H9 (cell line): ENCODE measurements at regions not wholly inside any gene's neighbourhood (a gene's known extent, or its start where the extent isn't known, plus 50 kb on each side); places are given as distances from the start of the nearest gene placed in this dataset.
A peak's percentile ranks its signal among the peaks of the same experiment; 100 is the strongest.

Source experiments
- DNase-seq: peaks from one replicate; pipeline ENCODE4 v3.0.0-alpha.2; 2017
- H2AFZ ChIP-seq: one replicate; pipeline ENCODE4 v1.6.1; 2013; ENCODE audit warnings: mild to moderate bottlenecking, low read length, control low read depth, moderate library complexity
- H2AK5ac ChIP-seq: 2 replicates; pipeline ENCODE4 v1.6.1; 2013; ENCODE audit warnings: low read length, control low read depth, mixed read lengths; ENCODE audit not compliant: insufficient read length
- H2BK120ac ChIP-seq: one replicate; pipeline ENCODE4 v1.6.1; 2013; ENCODE audit warnings: low read depth, mild to moderate bottlenecking, low read length, control low read depth, inconsistent platforms; ENCODE audit not compliant: poor library complexity, severe bottlenecking
- H2BK12ac ChIP-seq: 2 replicates; pipeline ENCODE4 v1.6.1; 2013; ENCODE audit warnings: low read length, control low read depth, mixed read lengths, low read depth; ENCODE audit not compliant: insufficient read length
- H2BK15ac ChIP-seq: 2 replicates; pipeline ENCODE4 v1.6.1; 2013; ENCODE audit warnings: low read depth, low read length, control low read depth
- H2BK20ac ChIP-seq: one replicate; pipeline ENCODE4 v1.6.1; 2013; ENCODE audit warnings: low read depth, mild to moderate bottlenecking, low read length, control low read depth, inconsistent platforms; ENCODE audit not compliant: poor library complexity, severe bottlenecking
- H2BK5ac ChIP-seq: 2 replicates; pipeline ENCODE4 v1.6.1; 2013; ENCODE audit warnings: low read length, control low read depth, mixed read lengths; ENCODE audit not compliant: insufficient read length
- H3K14ac ChIP-seq: 2 replicates; pipeline ENCODE4 v1.6.1; 2013; ENCODE audit warnings: low read length, control low read depth; ENCODE audit not compliant: insufficient read depth
- H3K18ac ChIP-seq: 2 replicates; pipeline ENCODE4 v1.6.1; 2013; ENCODE audit warnings: low read depth, mild to moderate bottlenecking, mixed read lengths, low read length, control low read depth; ENCODE audit not compliant: insufficient read length
- H3K23ac ChIP-seq: 2 replicates; pipeline ENCODE4 v1.6.1; 2013; ENCODE audit warnings: low read length, control low read depth, mixed read lengths, low read depth; ENCODE audit not compliant: insufficient read length
- H3K23me2 ChIP-seq: 2 replicates; pipeline ENCODE4 v1.6.1; 2013; ENCODE audit warnings: low read depth, mild to moderate bottlenecking, mixed read lengths, low read length, control low read depth; ENCODE audit not compliant: insufficient read length, poor library complexity, severe bottlenecking
- H3K27ac ChIP-seq: 2 replicates; pipeline ENCODE4 v1.5.1; 2013; ENCODE audit warnings: low read length, control low read depth, mixed read lengths, low read depth; ENCODE audit not compliant: insufficient read length
- H3K27me3 ChIP-seq: 2 replicates; pipeline ENCODE4 v1.6.1; 2013; ENCODE audit warnings: low read length, control low read depth, inconsistent platforms; ENCODE audit not compliant: insufficient read depth
- H3K4ac ChIP-seq: 2 replicates; pipeline ENCODE4 v1.6.1; 2013; ENCODE audit warnings: low read depth, mild to moderate bottlenecking, control low read depth, inconsistent platforms, low read length, moderate library complexity
- H3K4me1 ChIP-seq: 2 replicates; pipeline ENCODE4 v1.6.1; 2013; ENCODE audit warnings: low read length, control low read depth, inconsistent platforms; ENCODE audit not compliant: insufficient read depth
- H3K4me2 ChIP-seq: 2 replicates; pipeline ENCODE4 v1.6.1; 2013; ENCODE audit warnings: low read length, control low read depth, mixed read lengths; ENCODE audit not compliant: insufficient read length, insufficient read depth
- H3K56ac ChIP-seq: 2 replicates; pipeline ENCODE4 v1.6.1; 2013; ENCODE audit warnings: low read depth, mild to moderate bottlenecking, mixed read lengths, low read length, control low read depth; ENCODE audit not compliant: insufficient read length
- H3K79me1 ChIP-seq: 2 replicates; pipeline ENCODE4 v1.6.1; 2013; ENCODE audit warnings: low read depth, mild to moderate bottlenecking, moderate library complexity, low read length, control low read depth, inconsistent platforms; ENCODE audit not compliant: insufficient read depth, poor library complexity, severe bottlenecking
- H3K79me2 ChIP-seq: 2 replicates; pipeline ENCODE4 v1.6.1; 2013; ENCODE audit warnings: low read length, control low read depth, inconsistent platforms; ENCODE audit not compliant: insufficient read depth
- H3K9ac ChIP-seq: 2 replicates; pipeline ENCODE4 v1.6.1; 2013; ENCODE audit warnings: low read length, control low read depth, mixed read lengths; ENCODE audit not compliant: insufficient read length; ENCODE audit errors: extremely low read depth
- H3K9me3 ChIP-seq: one replicate; pipeline ENCODE4 v1.6.1; 2013; ENCODE audit warnings: low read depth, low read length, inconsistent platforms; ENCODE audit not compliant: control insufficient read depth
- H3T11ph ChIP-seq: one replicate; pipeline ENCODE4 v1.6.1; 2013; ENCODE audit warnings: mild to moderate bottlenecking, low read length, control low read depth, inconsistent platforms
- H4K20me1 ChIP-seq: one replicate; pipeline ENCODE4 v1.6.1; 2013; ENCODE audit not compliant: control insufficient read depth, insufficient read length, insufficient read depth
- H4K5ac ChIP-seq: 2 replicates; pipeline ENCODE4 v1.6.1; 2013; ENCODE audit warnings: low read depth, mild to moderate bottlenecking, mixed read lengths, low read length, control low read depth; ENCODE audit not compliant: insufficient read length
- H4K8ac ChIP-seq: replicated peaks from 2 replicates; pipeline ENCODE4 v1.6.1; 2013; ENCODE audit warnings: low read length, control low read depth, mixed read lengths, low read depth; ENCODE audit not compliant: insufficient read length
- H4K91ac ChIP-seq: 2 replicates; pipeline ENCODE4 v1.6.1; 2013; ENCODE audit warnings: low read depth, mild to moderate bottlenecking, moderate library complexity, mixed read lengths, low read length, control low read depth; ENCODE audit not compliant: insufficient read length
- H3K27ac Mint-ChIP-seq, 3 experiments: 2 replicates in 2 of 3; 3 replicates in 1 of 3; pipeline ENCODE4 v1.8.0; 2020 to 2021; ENCODE audit warnings: mixed read lengths in 3 of 3, mild to moderate bottlenecking in 1 of 3, moderate library complexity in 1 of 3
- H3K27me3 Mint-ChIP-seq: 2 replicates; pipeline ENCODE4 v1.8.0; 2021; ENCODE audit warnings: low read depth, mild to moderate bottlenecking, moderate library complexity, mixed read lengths
- H3K36me3 Mint-ChIP-seq, 3 experiments: 2 replicates in 2 of 3; 3 replicates in 1 of 3; pipeline ENCODE4 v1.8.0; 2020 to 2021; ENCODE audit warnings: low read depth in 3 of 3, mixed read lengths in 3 of 3; ENCODE audit not compliant: insufficient read depth in 1 of 3
- H3K4me1 Mint-ChIP-seq, 2 experiments: 2 replicates each; pipeline ENCODE4 v1.8.0; 2020; ENCODE audit warnings: mixed read lengths in 2 of 2
- H3K4me3 Mint-ChIP-seq, 2 experiments: 2 replicates in 1 of 2; 3 replicates in 1 of 2; pipeline ENCODE4 v1.8.0; 2020 to 2021; ENCODE audit warnings: mild to moderate bottlenecking in 2 of 2, mixed read lengths in 2 of 2, moderate library complexity in 1 of 2
- H3K9me3 Mint-ChIP-seq, 2 experiments: 2 replicates in 1 of 2; 3 replicates in 1 of 2; pipeline ENCODE4 v1.8.0; 2020; ENCODE audit warnings: mild to moderate bottlenecking in 2 of 2, mixed read lengths in 2 of 2, moderate library complexity in 1 of 2
- CTCF ChIP-seq: fragments of 200-600 bp; sonication (generic); conservative IDR thresholded peaks from 3 replicates; pipeline ENCODE4 v1.8.0; 2021; ENCODE audit warnings: antibody characterized with exemption, mild to moderate bottlenecking
- WGBS: extraction: QIAGEN DNeasy Blood & Tissue Kit; methylation state at CpG from one replicate; pipeline ENCODE4 v1.1.7; 2013; ENCODE audit warnings: missing lambda C conversion rate, low lambda C conversion rate, mixed read lengths; ENCODE audit not compliant: insufficient read length; ENCODE audit errors: extremely low coverage; 5-methylcytosine and 5-hydroxymethylcytosine counted together

- Histone ChIP-seq H3K14ac (no peak overlapping the region), H2BK120ac (no peak overlapping the region), H3K56ac (no peak overlapping the region), H3K27ac (no peak overlapping the region), H3K4me1 (peaks cover 10% of the 10 kb centered on the region; the same call in 1 of the 2 replicates), H3K18ac (no peak overlapping the region), H4K8ac (no peak overlapping the region), H2BK20ac (no peak overlapping the region), H3K27me3 (no peaks in the 10 kb centered on the region), H4K5ac (no peak overlapping the region), H4K20me1 (no peaks in the 10 kb centered on the region), H3K9me3 (no peaks in the 10 kb centered on the region), H2BK5ac (no peak overlapping the region), H3K4ac (no peak overlapping the region), H3T11ph (no peak overlapping the region), H2AFZ (no peak overlapping the region), H3K4me2 (no peak overlapping the region), H3K9ac (no peak overlapping the region), H2BK15ac (no peak overlapping the region), H3K79me1 (no peaks in the 10 kb centered on the region), H4K91ac (no peak overlapping the region), H2AK5ac (no peak overlapping the region), H3K23me2 (no peaks in the 10 kb centered on the region), H3K23ac (no peak overlapping the region), H2BK12ac (no peak overlapping the region), H3K79me2 (no peaks in the 10 kb centered on the region)
- peak overlapping the region in 1 of 2 experiments; percentile 10; a peak in 2 of 5 replicates for H3K4me3 Mint-ChIP-seq
- no peaks in the 10 kb centered on the region for H3K27me3 Mint-ChIP-seq
- no CpG with 5 or more reads among the region's 6 CpGs for WGBS
- H3K9me3 Mint-ChIP-seq, result peaks cover 0 to under 1% of the 10 kb centered on the region in 2 experiments; a peak in 1 of 5 replicates
- peaks cover 0 to 4% (median under 1%) of the 10 kb centered on the region in 3 experiments; a peak in 1 of 7 replicates for H3K36me3 Mint-ChIP-seq
- no peak overlapping the region for H3K27ac Mint-ChIP-seq
- DNase-seq, result no peak
- TF ChIP-seq CTCF, result no peak
- H3K4me1 Mint-ChIP-seq, result peaks cover 26 to 28% of the 10 kb centered on the region in 2 experiments
These were observed 117.0 kb upstream of the POU3F2 start for GRCh38 chr6:98717322-98717877.
